D721Med (cell line): ENCODE measurements at regions not wholly inside any gene's neighbourhood (a gene's known extent, or its start where the extent isn't known, plus 50 kb on each side); places are given as distances from the start of the nearest gene placed in this dataset.

Source experiments
- DNase-seq: peaks from one replicate; pipeline ENCODE4 v3.0.0; 2011; ENCODE audit warnings: low spot score; ENCODE audit not compliant: insufficient read length
- FAIRE-seq: peaks from 2 replicates; lab custom pipeline; 2011; peaks lifted over from hg19 to GRCh38; lab: Jason Lieb, UNC
- TF ChIP-seq, protein P1 (sequence below): IDR thresholded peaks from 2 replicates; pipeline ENCODE4 v1.5.1; 2012; ENCODE audit warnings: mild to moderate bottlenecking, control low read depth; ENCODE audit not compliant: insufficient read depth; ENCODE audit errors: missing control alignments

DNA sequence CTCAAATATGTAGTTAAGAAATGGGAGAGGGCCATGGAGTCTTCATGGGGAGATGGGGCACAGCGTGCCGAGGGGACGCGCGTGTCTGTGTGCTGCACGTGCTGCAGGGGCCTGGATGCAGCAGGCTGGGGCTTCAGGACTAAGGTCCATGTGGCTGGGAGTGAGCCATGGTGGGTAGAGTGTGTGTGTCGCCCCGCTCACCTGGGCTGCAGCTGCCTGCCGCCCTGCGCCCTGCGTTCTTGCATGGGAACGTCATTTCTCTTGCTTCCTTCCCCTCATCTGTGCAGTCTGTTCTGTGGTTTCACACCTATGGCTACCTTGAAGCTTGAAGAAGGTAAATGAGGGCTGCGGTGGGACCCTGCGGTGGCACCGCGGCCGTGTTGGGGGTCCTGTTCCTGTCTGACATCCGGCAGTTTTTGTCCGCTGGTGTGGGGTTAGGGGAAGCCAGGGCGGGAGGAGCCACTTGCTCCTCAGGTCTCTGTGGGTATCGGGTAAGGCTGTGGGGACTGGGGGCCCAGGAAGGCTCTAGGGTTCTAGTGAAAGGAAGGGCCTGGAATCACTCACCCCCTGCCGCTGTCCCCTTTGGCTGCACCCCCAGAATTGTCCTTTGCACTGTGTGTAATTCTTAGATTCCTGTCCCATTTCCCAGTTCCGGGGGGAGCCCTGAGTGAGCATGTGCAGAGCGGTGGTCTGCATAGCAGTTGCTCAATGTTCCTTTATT lies 54.1 kb upstream of the HS6ST1 start:
- no peak for DNase-seq
- TF ChIP-seq, protein P1, sequence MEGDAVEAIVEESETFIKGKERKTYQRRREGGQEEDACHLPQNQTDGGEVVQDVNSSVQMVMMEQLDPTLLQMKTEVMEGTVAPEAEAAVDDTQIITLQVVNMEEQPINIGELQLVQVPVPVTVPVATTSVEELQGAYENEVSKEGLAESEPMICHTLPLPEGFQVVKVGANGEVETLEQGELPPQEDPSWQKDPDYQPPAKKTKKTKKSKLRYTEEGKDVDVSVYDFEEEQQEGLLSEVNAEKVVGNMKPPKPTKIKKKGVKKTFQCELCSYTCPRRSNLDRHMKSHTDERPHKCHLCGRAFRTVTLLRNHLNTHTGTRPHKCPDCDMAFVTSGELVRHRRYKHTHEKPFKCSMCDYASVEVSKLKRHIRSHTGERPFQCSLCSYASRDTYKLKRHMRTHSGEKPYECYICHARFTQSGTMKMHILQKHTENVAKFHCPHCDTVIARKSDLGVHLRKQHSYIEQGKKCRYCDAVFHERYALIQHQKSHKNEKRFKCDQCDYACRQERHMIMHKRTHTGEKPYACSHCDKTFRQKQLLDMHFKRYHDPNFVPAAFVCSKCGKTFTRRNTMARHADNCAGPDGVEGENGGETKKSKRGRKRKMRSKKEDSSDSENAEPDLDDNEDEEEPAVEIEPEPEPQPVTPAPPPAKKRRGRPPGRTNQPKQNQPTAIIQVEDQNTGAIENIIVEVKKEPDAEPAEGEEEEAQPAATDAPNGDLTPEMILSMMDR = no peak
- FAIRE-seq = no peak

DNA sequence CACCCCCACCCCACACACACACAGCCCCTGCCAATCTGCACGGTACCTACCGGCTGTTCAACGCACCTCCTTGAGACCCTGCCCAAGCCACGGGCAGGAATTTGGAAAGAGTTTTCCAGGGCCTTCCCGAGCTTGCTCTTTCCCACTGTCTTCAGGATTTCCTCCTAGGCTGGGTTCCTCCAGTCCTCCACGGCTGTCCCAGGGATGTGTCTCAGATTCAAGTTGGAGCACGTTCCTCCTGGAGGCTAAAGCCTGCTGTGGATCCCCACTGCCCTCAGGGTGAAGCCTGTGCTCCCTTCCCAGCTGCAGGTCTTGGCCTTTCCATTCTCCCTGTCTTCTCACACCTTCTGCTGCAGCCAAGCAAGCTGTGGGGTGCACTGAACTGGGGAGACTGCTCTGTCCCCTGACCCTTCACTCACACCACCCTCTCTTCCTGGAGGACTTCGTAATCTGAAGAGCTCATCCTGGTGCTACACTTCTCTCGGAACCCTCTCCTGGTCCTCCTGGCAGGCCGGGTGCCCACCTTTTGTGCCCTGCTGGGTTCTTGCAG lies 54.9 kb upstream of the HS6ST1 start:
- TF ChIP-seq, protein P1 = no peak
- DNase-seq = no peak
- no peak for FAIRE-seq

- DNase-seq (no peak), FAIRE-seq (no peak)
- TF ChIP-seq, protein P1 = no peak
Observed at GRCh38 chr2:128374001-128374710, 55.5 kb upstream of the HS6ST1 start.

- TF ChIP-seq, protein P1 = no peak
- no peak for DNase-seq
- no peak for FAIRE-seq
Observed at GRCh38 chr2:128374711-128375413, 56.2 kb upstream of the HS6ST1 start.

DNA sequence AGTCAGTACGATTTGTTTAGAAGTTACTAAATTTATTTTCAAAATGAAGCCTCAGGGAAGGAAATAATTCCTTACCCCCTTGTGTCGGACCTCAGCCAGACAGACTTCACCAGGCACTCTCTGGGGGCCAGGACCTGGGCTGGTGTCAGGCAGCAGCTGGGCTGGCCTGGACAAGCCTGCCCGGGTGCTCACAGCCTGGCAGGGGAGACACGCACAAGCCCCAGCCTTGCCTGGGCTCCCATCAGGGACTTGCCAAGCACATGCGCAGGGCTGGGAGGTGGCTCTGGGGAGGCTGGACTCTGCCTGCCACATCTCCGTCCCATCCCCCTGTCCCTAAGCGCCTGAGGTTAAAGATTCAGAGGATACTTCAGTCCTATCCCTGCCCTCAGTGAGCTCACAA lies 56.8 kb upstream of the HS6ST1 start:
- TF ChIP-seq, protein P1 = no peak
- FAIRE-seq (no peak), DNase-seq (no peak)

- no peak for FAIRE-seq
- DNase-seq = no peak
- TF ChIP-seq, protein P1 = no peak
Observed at GRCh38 chr2:128376241-128377041, 57.8 kb upstream of the HS6ST1 start.
